IMR-90 (cell line): ENCODE measurements at regions not wholly inside any gene's neighbourhood (a gene's known extent, or its start where the extent isn't known, plus 50 kb on each side); places are given as distances from the start of the nearest gene placed in this dataset.

Source experiments
- ATAC-seq: fragments of 200-7000 bp; cut with Tn5 transposase; 2 replicates; pipeline ENCODE4 v1.9.1; 2020; ENCODE audit warnings: low read depth, mild to moderate bottlenecking, moderate library complexity
- BruUV-seq: library from RNA; stranded (reverse); fragments of 400-500 nt; replicated peaks from 2 replicates; lab custom pipeline; 2021; lab: Mats Ljungman, UMichigan
- CTCF ChIA-PET: fragments of 300-600 bp; formaldehyde crosslinking; extraction: SDS; loops from one replicate; lab custom pipeline; 2021; ENCODE audit warnings: antibody characterized with exemption; lab: Yijun Ruan, JAX
- POLR2A ChIA-PET: fragments of 300-600 bp; sonication (Branson Sonifier 250); formaldehyde crosslinking; loops from one replicate; lab custom pipeline; 2022; ENCODE audit warnings: antibody characterized with exemption; ENCODE audit not compliant: unreplicated experiment; lab: Charles Lee
- DNase-seq: peaks from one replicate; pipeline ENCODE4 v3.0.0; 2013
- H2AFZ ChIP-seq: replicated peaks from 2 replicates; pipeline ENCODE3; 2013; ENCODE audit warnings: low read length, mild to moderate bottlenecking; ENCODE audit not compliant: poor library complexity
- H2AK5ac ChIP-seq: 2 replicates; pipeline ENCODE4 v1.6.1; 2013; ENCODE audit warnings: low read depth, low read length, inconsistent platforms
- H2AK9ac ChIP-seq: replicated peaks from 2 replicates; pipeline ENCODE3; 2013; ENCODE audit warnings: mild to moderate bottlenecking, low read depth, low read length, moderate library complexity; ENCODE audit not compliant: poor library complexity
- H2BK120ac ChIP-seq: 2 replicates; pipeline ENCODE4 v1.6.1; 2013; ENCODE audit warnings: low read depth, low read length, inconsistent platforms
- H2BK15ac ChIP-seq: 3 replicates; pipeline ENCODE4 v1.6.1; 2013; ENCODE audit warnings: low read depth, low read length, inconsistent platforms
- H2BK20ac ChIP-seq: 2 replicates; pipeline ENCODE4 v1.6.1; 2013; ENCODE audit warnings: low read depth, mild to moderate bottlenecking, inconsistent platforms, low read length, moderate library complexity
- H2BK5ac ChIP-seq: 2 replicates; pipeline ENCODE4 v1.6.1; 2013; ENCODE audit warnings: mild to moderate bottlenecking, low read depth, low read length, inconsistent platforms; ENCODE audit not compliant: poor library complexity, severe bottlenecking
- H3K14ac ChIP-seq: replicated peaks from 2 replicates; pipeline ENCODE4 v1.6.1; 2013; ENCODE audit warnings: low read depth, low read length, inconsistent platforms
- H3K18ac ChIP-seq: 2 replicates; pipeline ENCODE4 v1.6.1; 2013; ENCODE audit warnings: low read depth, low read length, control low read depth
- H3K23ac ChIP-seq: 2 replicates; pipeline ENCODE4 v1.6.1; 2013; ENCODE audit warnings: low read depth, low read length, inconsistent platforms
- H3K27ac ChIP-seq: 2 replicates; pipeline ENCODE4 v1.5.1; 2013; ENCODE audit warnings: mild to moderate bottlenecking, control low read depth, low read length; ENCODE audit not compliant: insufficient read depth
- H3K27me3 ChIP-seq: 2 replicates; pipeline ENCODE4 v1.6.1; 2013; ENCODE audit warnings: low read length; ENCODE audit not compliant: control insufficient read depth, insufficient read depth
- H3K36me3 ChIP-seq: 2 replicates; pipeline ENCODE4 v1.6.1; 2013; ENCODE audit warnings: low read length, mixed read lengths; ENCODE audit not compliant: control insufficient read depth, insufficient read depth
- H3K4ac ChIP-seq: 2 replicates; pipeline ENCODE4 v1.6.1; 2013; ENCODE audit warnings: low read depth, low read length, inconsistent platforms
- H3K4me1 ChIP-seq: 2 replicates; pipeline ENCODE4 v1.6.1; 2013; ENCODE audit warnings: low read length, mixed read lengths; ENCODE audit not compliant: control insufficient read depth, insufficient read depth
- H3K4me2 ChIP-seq: 2 replicates; pipeline ENCODE4 v1.6.1; 2013; ENCODE audit warnings: low read depth, mild to moderate bottlenecking, control low read depth, low read length, moderate library complexity
- H3K4me3 ChIP-seq: 2 replicates; pipeline ENCODE4 v1.5.1; 2013; ENCODE audit warnings: low read depth, mild to moderate bottlenecking, control low read depth, low read length, moderate library complexity; ENCODE audit not compliant: insufficient read depth
- H3K56ac ChIP-seq: 2 replicates; pipeline ENCODE4 v1.6.1; 2013; ENCODE audit warnings: low read length, inconsistent platforms; ENCODE audit not compliant: insufficient read depth; ENCODE audit errors: extremely low read depth
- H3K79me1 ChIP-seq, 2 experiments: 2 replicates each; pipeline ENCODE4 v1.6.1; 2013; ENCODE audit warnings: low read length in 2 of 2, inconsistent platforms in 1 of 2, low read depth in 1 of 2
- H3K9ac ChIP-seq: 2 replicates; pipeline ENCODE4 v1.6.1; 2013; ENCODE audit warnings: low read depth, low read length, control low read depth
- H3K9me1 ChIP-seq: 2 replicates; pipeline ENCODE4 v1.6.1; 2013; ENCODE audit warnings: low read length, inconsistent platforms; ENCODE audit not compliant: insufficient read depth
- H3K9me3 ChIP-seq: 2 replicates; pipeline ENCODE4 v1.6.1; 2013; ENCODE audit warnings: low read length; ENCODE audit not compliant: control insufficient read depth, insufficient read depth
- H4K20me1 ChIP-seq: 2 replicates; pipeline ENCODE4 v1.6.1; 2013; ENCODE audit warnings: low read length, inconsistent platforms; ENCODE audit not compliant: insufficient read depth
- H4K5ac ChIP-seq: 2 replicates; pipeline ENCODE4 v1.6.1; 2013; ENCODE audit warnings: mild to moderate bottlenecking, low read depth, low read length, control low read depth
- H4K8ac ChIP-seq, 2 experiments: 2 replicates each; pipeline ENCODE4 v1.6.1; 2013; ENCODE audit warnings: low read depth in 2 of 2, low read length in 2 of 2, control low read depth in 1 of 2, inconsistent platforms in 1 of 2
- H4K91ac ChIP-seq: 2 replicates; pipeline ENCODE4 v1.6.1; 2013; ENCODE audit warnings: low read depth, low read length, inconsistent platforms; ENCODE audit not compliant: insufficient read depth
- BHLHE40 ChIP-seq: fragments of 150-350 bp; IDR thresholded peaks from 2 replicates; pipeline ENCODE4 v1.6.1; 2016; ENCODE audit warnings: mild to moderate bottlenecking, low read depth, low read length
- CEBPB ChIP-seq: IDR thresholded peaks from 2 replicates; pipeline ENCODE4 v1.6.1; 2012; ENCODE audit warnings: low read depth, low read length, improper control_type of control experiment
- CHD1 ChIP-seq: IDR thresholded peaks from 2 replicates; pipeline ENCODE4 v1.6.1; 2012; ENCODE audit warnings: low read depth, low read length, improper control_type of control experiment
- CTCF ChIP-seq: conservative IDR thresholded peaks from 2 replicates; pipeline ENCODE4 v1.5.1; 2012; ENCODE audit warnings: mild to moderate bottlenecking, low read depth, low read length, improper control_type of control experiment
- FOS ChIP-seq: fragments of 150-350 bp; IDR thresholded peaks from 2 replicates; pipeline ENCODE4 v1.6.1; 2016; ENCODE audit warnings: low read depth, low read length
- MAFK ChIP-seq: IDR thresholded peaks from 2 replicates; pipeline ENCODE4 v1.6.1; 2012; ENCODE audit warnings: low read depth, low read length, improper control_type of control experiment
- MAZ ChIP-seq: IDR thresholded peaks from 2 replicates; pipeline ENCODE4 v1.6.1; 2012; ENCODE audit warnings: low read depth, mild to moderate bottlenecking, low read length, improper control_type of control experiment, moderate library complexity, borderline replicate concordance
- MXI1 ChIP-seq: IDR thresholded peaks from 2 replicates; pipeline ENCODE4 v1.6.1; 2012; ENCODE audit warnings: low read depth, mild to moderate bottlenecking, low read length, moderate library complexity, borderline replicate concordance
- NFE2L2 ChIP-seq: fragments of 150-350 bp; IDR thresholded peaks from 2 replicates; pipeline ENCODE4 v1.6.1; 2016; ENCODE audit warnings: low read depth, mild to moderate bottlenecking, low read length
- POLR2A ChIP-seq: IDR thresholded peaks from 2 replicates; pipeline ENCODE4 v1.6.1; 2012; ENCODE audit warnings: mild to moderate bottlenecking, low read depth, low read length
- RAD21 ChIP-seq: IDR thresholded peaks from 2 replicates; pipeline ENCODE4 v1.6.1; 2012; ENCODE audit warnings: low read length, improper control_type of control experiment
- RCOR1 ChIP-seq: IDR thresholded peaks from 2 replicates; pipeline ENCODE4 v1.6.1; 2012; ENCODE audit warnings: mild to moderate bottlenecking, low read length, improper control_type of control experiment; ENCODE audit not compliant: insufficient replicate concordance
- RFX5 ChIP-seq: IDR thresholded peaks from 2 replicates; pipeline ENCODE4 v1.8.0; 2012; ENCODE audit warnings: low read depth, mild to moderate bottlenecking, low read length, moderate library complexity
- SMC3 ChIP-seq: fragments of 150-350 bp; IDR thresholded peaks from 2 replicates; pipeline ENCODE4 v1.6.1; 2016; ENCODE audit warnings: low read depth, mild to moderate bottlenecking, antibody characterized with exemption, low read length, moderate library complexity
- USF2 ChIP-seq: fragments of 150-350 bp; IDR thresholded peaks from 2 replicates; pipeline ENCODE4 v1.6.1; 2017; ENCODE audit warnings: mild to moderate bottlenecking, antibody characterized with exemption, low read length, low read depth
- WGBS, 2 experiments: methylation state at CpG; one replicate each; pipeline versions ENCODE4 v1.1.5 to v1.1.7; 2013; ENCODE audit warnings: missing lambda C conversion rate in 2 of 2; ENCODE audit not compliant: insufficient read length in 1 of 2; ENCODE audit errors: extremely low coverage in 2 of 2; 5-methylcytosine and 5-hydroxymethylcytosine counted together
- dilution Hi-C: fragments of 300-500 bp; cut with HindIII; formaldehyde crosslinking; loops from one replicate; pipeline ENCODE4 v1.14.3; 2018; ENCODE audit warnings: low sequenced_read_pairs; ENCODE audit not compliant: unreplicated experiment
- in situ Hi-C: fragments of 300-500 bp; cut with MboI; formaldehyde crosslinking; loops from 3 replicates; pipeline ENCODE4 v1.14.3; 2019; ENCODE audit warnings: low sequenced_read_pairs, inconsistent platforms, mixed read lengths
- intact Hi-C: fragments of 100-400 bp; cut with micrococcal nuclease; formaldehyde crosslinking; loops from 2 replicates; pipeline ENCODE4 v1.10.0; 2022
- TF ChIP-seq, protein P1 (sequence below): fragments of 150-350 bp; IDR thresholded peaks from 2 replicates; pipeline ENCODE4 v1.6.1; 2016; ENCODE audit warnings: low read depth, mild to moderate bottlenecking, low read length, moderate library complexity, borderline replicate concordance

DNA sequence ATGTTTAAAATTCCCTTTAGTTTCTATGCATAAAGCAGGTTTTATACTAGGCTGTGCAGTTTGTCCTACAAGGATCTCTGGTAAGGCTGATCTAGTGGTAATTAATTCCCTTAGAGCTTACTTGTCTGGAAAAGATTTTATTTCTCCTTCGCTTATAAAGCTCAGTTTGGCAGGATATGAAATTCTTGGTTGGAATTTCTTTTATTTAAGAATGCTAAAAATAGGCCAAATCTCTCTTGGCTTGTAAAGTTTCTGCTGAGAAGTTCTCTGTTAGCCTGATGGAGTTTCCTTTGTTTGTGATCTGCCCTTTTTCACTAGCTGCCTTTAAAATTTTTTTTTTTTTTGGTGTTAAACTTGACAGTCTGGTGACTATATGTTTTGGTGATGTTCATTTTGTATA, 237.1 kb upstream of the TLE4 start:
- no peak overlapping the region for H2AFZ ChIP-seq
- H3K4me2 ChIP-seq, result no peak overlapping the region
- no peak overlapping the region for H3K18ac ChIP-seq
- TF ChIP-seq MAFK, result no peak
- no peak for TF ChIP-seq USF2
- TF ChIP-seq SMC3, result no peak
- TF ChIP-seq RFX5, result no peak
- TF ChIP-seq, protein P1, sequence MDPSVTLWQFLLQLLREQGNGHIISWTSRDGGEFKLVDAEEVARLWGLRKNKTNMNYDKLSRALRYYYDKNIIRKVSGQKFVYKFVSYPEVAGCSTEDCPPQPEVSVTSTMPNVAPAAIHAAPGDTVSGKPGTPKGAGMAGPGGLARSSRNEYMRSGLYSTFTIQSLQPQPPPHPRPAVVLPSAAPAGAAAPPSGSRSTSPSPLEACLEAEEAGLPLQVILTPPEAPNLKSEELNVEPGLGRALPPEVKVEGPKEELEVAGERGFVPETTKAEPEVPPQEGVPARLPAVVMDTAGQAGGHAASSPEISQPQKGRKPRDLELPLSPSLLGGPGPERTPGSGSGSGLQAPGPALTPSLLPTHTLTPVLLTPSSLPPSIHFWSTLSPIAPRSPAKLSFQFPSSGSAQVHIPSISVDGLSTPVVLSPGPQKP, result no peak
- no peak for TF ChIP-seq CHD1
- no peak for TF ChIP-seq MXI1
- TF ChIP-seq POLR2A, result no peak
- TF ChIP-seq BHLHE40, result no peak
- no peak for TF ChIP-seq FOS
- no peak for TF ChIP-seq RAD21
- TF ChIP-seq CTCF, result no peak
- no peak for TF ChIP-seq NFE2L2
- no peak for TF ChIP-seq MAZ
- TF ChIP-seq RCOR1, result no peak
- TF ChIP-seq CEBPB, result no peak
- in situ Hi-C loops (no loop called here), dilution Hi-C loops (no loop called here), intact Hi-C loops (no loop called here)
- H4K20me1 ChIP-seq, result no peaks in the 10 kb centered on the region
- H2BK120ac ChIP-seq, result no peak overlapping the region
- ChIA-PET CTCF (interaction anchor here (0.5 to 0.8 kb wide), 2 partner anchors 48 to 426 kb away, joined by 3 read pairs; no protein-coding TSS in a partner anchor), POLR2A (no interaction called here)
- H2BK15ac ChIP-seq, result no peak overlapping the region
- no peak overlapping the region for H4K5ac ChIP-seq
- WGBS, 2 experiments, result no CpG with 5 or more reads among the region's 1 CpG
- no peak overlapping the region for H4K91ac ChIP-seq
- H3K9ac ChIP-seq, result no peak overlapping the region
- H3K4me3 ChIP-seq, result no peak overlapping the region
- BruUV-seq, result no TSS peak
- no peak overlapping the region for H3K14ac ChIP-seq
- no peaks in the 10 kb centered on the region for H3K9me1 ChIP-seq
- H2BK5ac ChIP-seq, result no peak overlapping the region
- DNase-seq (no peak), ATAC-seq (no peak)
- H4K8ac ChIP-seq, result no peak overlapping the region
- no peak overlapping the region for H2AK9ac ChIP-seq
- H3K79me1 ChIP-seq, result no peaks in the 10 kb centered on the region
- no peak overlapping the region for H3K27ac ChIP-seq
- no peaks in the 10 kb centered on the region for H3K27me3 ChIP-seq
- H3K56ac ChIP-seq, result no peak overlapping the region
- H3K36me3 ChIP-seq, result no peaks in the 10 kb centered on the region
- no peak overlapping the region for H3K4ac ChIP-seq
- H3K23ac ChIP-seq, result no peak overlapping the region
- H2AK5ac ChIP-seq, result no peak overlapping the region
- H3K9me3 ChIP-seq, result peaks cover 11% of the 10 kb centered on the region
- no peak overlapping the region for H2BK20ac ChIP-seq
- no peaks in the 10 kb centered on the region for H3K4me1 ChIP-seq
